Vagina (tissue), 2 donors: ENCODE measurements at regions not wholly inside any gene's neighbourhood (a gene's known extent, or its start where the extent isn't known, plus 50 kb on each side); places are given as distances from the start of the nearest gene placed in this dataset.

Experiments used
- DNase-seq, 2 donors: peaks; one replicate each; pipeline ENCODE4 v3.0.0-alpha.2; 2017; ENCODE audit errors: extremely low spot score in 2 of 2
- H3K27ac ChIP-seq: fragments of 200-600 bp; sonication (generic); one replicate; pipeline ENCODE4 v1.5.1; 2019
- H3K27me3 ChIP-seq: fragments of 200-600 bp; sonication (generic); one replicate; pipeline ENCODE4 v1.5.1; 2019
- H3K36me3 ChIP-seq, 2 donors: fragments of 200-600 bp; sonication (generic); one replicate each; pipeline ENCODE4 v1.5.1; 2017 to 2019
- H3K4me1 ChIP-seq: fragments of 200-600 bp; sonication (generic); one replicate; pipeline ENCODE4 v1.5.1; 2019
- H3K4me3 ChIP-seq, 2 donors: fragments of 200-600 bp; sonication (generic); 1 replicate in 1 of 2; 2 replicates in 1 of 2; pipeline ENCODE4 v1.5.1; 2016 to 2019
- H3K9me3 ChIP-seq: fragments of 200-600 bp; sonication (generic); one replicate; pipeline ENCODE4 v1.5.1; 2019
- POLR2A ChIP-seq, 2 donors: fragments of 450-650 bp; IDR thresholded peaks; one replicate each; pipeline ENCODE4 v1.6.1; 2017; ENCODE audit warnings: antibody characterized with exemption in 2 of 2, mild to moderate bottlenecking in 2 of 2, moderate library complexity in 2 of 2
- POLR2AphosphoS5 ChIP-seq, 2 donors: sonication (generic); formaldehyde crosslinking; IDR thresholded peaks; one replicate each; pipeline ENCODE4 v1.9.0; 2017; ENCODE audit warnings: antibody characterized with exemption in 2 of 2, mild to moderate bottlenecking in 2 of 2, low read depth in 1 of 2; ENCODE audit not compliant: insufficient read depth in 1 of 2
- intact Hi-C: fragments of 100-400 bp; cut with DNase I; formaldehyde crosslinking; loops from one replicate; pipeline ENCODE4 v1.15.1; 2023
- TF ChIP-seq, protein P1 (sequence below), 3 experiments: fragments of 450-650 bp in 2 of 3; fragments of 200-600 bp in 1 of 3; sonication (generic) in 1 of 3; IDR thresholded peaks; one replicate each; pipeline ENCODE4 v1.5.1; 2017 to 2019; ENCODE audit warnings: antibody characterized with exemption in 3 of 3, mild to moderate bottlenecking in 2 of 3, moderate library complexity in 2 of 3

DNA sequence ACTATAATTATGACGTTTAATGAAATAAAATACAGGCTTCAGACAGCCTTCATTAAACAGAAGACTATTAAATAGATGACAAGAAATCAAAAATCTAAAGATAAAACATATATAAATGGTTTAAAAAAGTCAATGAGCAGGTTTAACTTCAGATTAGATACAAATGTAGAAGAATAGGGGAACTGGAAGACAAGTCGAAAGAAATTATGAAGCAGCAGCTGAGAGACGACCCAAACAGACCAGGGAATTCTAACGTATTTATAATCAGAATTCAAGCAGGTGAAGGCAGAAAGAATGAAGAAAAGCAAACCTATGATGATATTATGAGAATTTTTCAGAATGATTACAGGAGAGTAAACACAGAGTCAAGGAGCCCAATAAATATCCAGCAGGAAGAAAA lies 235.1 kb upstream of the XYLT1 start:
- TF ChIP-seq, protein P1, sequence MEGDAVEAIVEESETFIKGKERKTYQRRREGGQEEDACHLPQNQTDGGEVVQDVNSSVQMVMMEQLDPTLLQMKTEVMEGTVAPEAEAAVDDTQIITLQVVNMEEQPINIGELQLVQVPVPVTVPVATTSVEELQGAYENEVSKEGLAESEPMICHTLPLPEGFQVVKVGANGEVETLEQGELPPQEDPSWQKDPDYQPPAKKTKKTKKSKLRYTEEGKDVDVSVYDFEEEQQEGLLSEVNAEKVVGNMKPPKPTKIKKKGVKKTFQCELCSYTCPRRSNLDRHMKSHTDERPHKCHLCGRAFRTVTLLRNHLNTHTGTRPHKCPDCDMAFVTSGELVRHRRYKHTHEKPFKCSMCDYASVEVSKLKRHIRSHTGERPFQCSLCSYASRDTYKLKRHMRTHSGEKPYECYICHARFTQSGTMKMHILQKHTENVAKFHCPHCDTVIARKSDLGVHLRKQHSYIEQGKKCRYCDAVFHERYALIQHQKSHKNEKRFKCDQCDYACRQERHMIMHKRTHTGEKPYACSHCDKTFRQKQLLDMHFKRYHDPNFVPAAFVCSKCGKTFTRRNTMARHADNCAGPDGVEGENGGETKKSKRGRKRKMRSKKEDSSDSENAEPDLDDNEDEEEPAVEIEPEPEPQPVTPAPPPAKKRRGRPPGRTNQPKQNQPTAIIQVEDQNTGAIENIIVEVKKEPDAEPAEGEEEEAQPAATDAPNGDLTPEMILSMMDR (IDR thresholded peaks at IDR 0.05) = no peak
- TF ChIP-seq POLR2A (IDR thresholded peaks at IDR 0.05) (no peak), POLR2AphosphoS5 (IDR thresholded peaks at IDR 0.05; ENCODE audit: insufficient read depth in 1 of 2, low read depth in 1 of 2) (no peak)
- Histone ChIP-seq H3K4me3 (no peak overlapping the region), H3K27ac (no peak overlapping the region), H3K9me3 (no peaks in the 10 kb centered on the region), H3K27me3 (no peaks in the 10 kb centered on the region), H3K36me3 (no peaks in the 10 kb centered on the region), H3K4me1 (no peaks in the 10 kb centered on the region)
- intact Hi-C loops = no loop called here
- no peak for DNase-seq

DNA sequence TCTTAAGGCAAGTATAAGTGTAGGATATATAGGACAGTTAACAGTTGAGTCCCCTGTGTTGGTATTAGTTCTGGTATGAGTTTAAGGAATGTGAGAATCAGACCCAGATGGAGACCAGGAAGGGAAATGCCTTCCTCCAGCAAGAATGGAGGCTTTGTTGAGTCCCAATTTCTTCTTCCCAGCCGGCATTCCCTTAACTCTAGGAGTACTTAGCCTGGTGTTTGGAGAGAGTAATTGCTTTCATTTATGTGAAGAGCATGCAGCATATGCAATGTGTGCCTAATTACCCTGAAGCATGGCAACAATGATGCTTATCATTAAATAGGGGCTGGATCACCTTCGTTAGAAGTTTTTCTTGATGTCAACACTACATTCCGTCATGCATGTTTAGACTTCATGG lies 225.9 kb upstream of the XYLT1 start:
- TF ChIP-seq POLR2A (IDR thresholded peaks at IDR 0.05) (no peak), POLR2AphosphoS5 (IDR thresholded peaks at IDR 0.05; ENCODE audit: insufficient read depth in 1 of 2, low read depth in 1 of 2) (no peak)
- TF ChIP-seq, protein P1 (IDR thresholded peaks at IDR 0.05) = no peak
- Histone ChIP-seq H3K4me1 (no peaks in the 10 kb centered on the region), H3K36me3 (no peaks in the 10 kb centered on the region)

DNA sequence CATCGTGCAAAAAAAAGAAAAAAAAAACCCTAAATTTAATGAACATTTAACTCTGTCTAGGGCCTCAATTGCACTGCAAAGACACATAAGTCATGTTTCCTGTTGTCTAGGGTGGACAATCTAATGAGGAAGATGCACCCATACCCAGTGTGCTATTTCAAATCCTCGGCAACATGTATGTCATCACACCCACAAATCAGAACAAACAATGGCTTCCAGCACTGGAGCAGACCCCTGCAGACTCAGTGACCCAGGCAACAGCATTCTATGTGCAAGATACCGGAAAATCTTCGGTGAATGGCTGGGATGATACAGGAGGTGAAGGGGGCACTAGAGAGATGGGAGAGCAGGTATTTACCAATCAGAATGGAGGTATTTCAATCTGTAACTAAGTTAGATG lies 221.7 kb upstream of the XYLT1 start:
- H3K4me3 ChIP-seq = no peak overlapping the region
- H3K27ac ChIP-seq = no peak overlapping the region
- no peaks in the 10 kb centered on the region for H3K36me3 ChIP-seq
- intact Hi-C loops = no loop called here
- no peaks in the 10 kb centered on the region for H3K4me1 ChIP-seq
- H3K27me3 ChIP-seq = no peaks in the 10 kb centered on the region
- H3K9me3 ChIP-seq = no peaks in the 10 kb centered on the region
- TF ChIP-seq, protein P1 (IDR thresholded peaks at IDR 0.05) = no peak
- no peak for DNase-seq

More for the DNA sequence above, 225.9 kb upstream of the XYLT1 start:
- no peak overlapping the region for H3K4me3 ChIP-seq
- intact Hi-C loops = no loop called here
- H3K27ac ChIP-seq = no peak overlapping the region
- H3K9me3 ChIP-seq = no peaks in the 10 kb centered on the region
- no peaks in the 10 kb centered on the region for H3K27me3 ChIP-seq
- no peak for DNase-seq

DNA sequence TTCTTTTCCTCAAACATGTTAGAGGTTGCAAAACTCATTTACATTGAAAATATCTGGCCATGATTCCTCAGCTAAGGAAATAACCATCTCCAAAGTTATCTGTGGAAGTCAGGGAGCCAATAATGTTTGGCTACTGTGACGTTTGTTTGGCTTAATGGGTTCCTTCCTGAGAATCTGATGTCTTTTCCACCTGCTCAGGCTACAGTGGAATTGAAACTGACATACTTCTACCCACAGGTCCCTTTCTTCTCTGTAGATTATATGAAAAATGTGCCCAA lies 221.1 kb upstream of the XYLT1 start:
- Histone ChIP-seq H3K4me3 (no peak overlapping the region), H3K27ac (no peak overlapping the region), H3K36me3 (no peaks in the 10 kb centered on the region), H3K9me3 (no peaks in the 10 kb centered on the region), H3K4me1 (no peaks in the 10 kb centered on the region), H3K27me3 (no peaks in the 10 kb centered on the region)
- DNase-seq = no peak
- TF ChIP-seq POLR2AphosphoS5 (IDR thresholded peaks at IDR 0.05; ENCODE audit: insufficient read depth in 1 of 2, low read depth in 1 of 2) (no peak), POLR2A (IDR thresholded peaks at IDR 0.05) (no peak)
- TF ChIP-seq, protein P1 (IDR thresholded peaks at IDR 0.05) = no peak
- intact Hi-C loops = no loop called here

DNA sequence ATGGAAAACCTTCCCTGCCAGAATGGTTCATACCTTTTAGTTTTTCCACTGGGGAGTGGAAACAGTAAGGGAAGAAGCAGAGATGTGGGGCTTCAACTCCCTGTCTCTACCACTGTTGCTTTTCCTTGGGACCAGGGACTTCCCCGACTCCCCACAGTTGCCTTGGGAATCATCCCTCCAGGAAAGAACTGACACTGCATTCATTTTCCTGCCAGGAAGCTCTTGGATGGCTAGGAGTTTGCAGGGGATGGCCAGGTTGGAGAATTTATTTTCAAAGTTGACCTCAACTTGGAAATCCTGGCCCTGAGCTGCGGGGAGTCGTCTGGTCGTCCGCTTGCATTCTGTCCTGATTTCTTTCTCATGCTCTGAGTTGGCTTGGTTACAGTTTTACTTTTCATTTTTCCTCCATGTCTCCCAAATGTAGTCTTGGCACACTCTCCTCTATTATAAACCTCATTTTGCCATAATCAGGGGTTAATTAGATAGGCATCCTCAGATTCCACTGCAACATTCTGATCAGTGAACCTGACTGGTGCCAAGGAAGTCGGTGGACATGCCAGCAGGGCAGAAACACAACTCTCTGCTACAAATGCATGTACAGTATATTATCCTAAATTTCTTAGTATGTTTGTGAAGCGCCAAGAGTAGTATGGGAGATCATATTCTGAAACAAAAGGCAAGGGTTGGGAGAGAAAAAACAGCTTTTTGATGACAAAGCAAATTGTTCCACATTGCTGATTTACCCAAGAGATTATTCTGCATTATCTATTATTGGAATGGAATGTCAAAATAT lies 220.5 kb upstream of the XYLT1 start:
- Histone ChIP-seq H3K36me3 (no peaks in the 10 kb centered on the region), H3K27me3 (no peaks in the 10 kb centered on the region), H3K27ac (no peak overlapping the region), H3K4me1 (no peaks in the 10 kb centered on the region), H3K4me3 (no peak overlapping the region), H3K9me3 (no peaks in the 10 kb centered on the region)
- TF ChIP-seq, protein P1 (IDR thresholded peaks at IDR 0.05) = no peak
- no peak for TF ChIP-seq POLR2A (IDR thresholded peaks at IDR 0.05)
- no peak for TF ChIP-seq POLR2AphosphoS5 (IDR thresholded peaks at IDR 0.05; ENCODE audit: insufficient read depth in 1 of 2, low read depth in 1 of 2)
- no peak for DNase-seq
- intact Hi-C loops = no loop called here
